Activated CD4-positive, alpha-beta memory T cell treated with anti-CD3 and anti-CD28 coated beads for 36 hours (primary cell): ENCODE measurements at regions not wholly inside any gene's neighbourhood (a gene's known extent, or its start where the extent isn't known, plus 50 kb on each side); places are given as distances from the start of the nearest gene placed in this dataset.

Source experiments
- CTCF ChIA-PET: fragments of 350-600 bp; sonication (Branson Sonifier 250); formaldehyde crosslinking; loops from one replicate; lab custom pipeline; 2021; ENCODE audit warnings: antibody characterized with exemption, inconsistent platforms; lab: Charles Lee
- POLR2A ChIA-PET: fragments of 350-600 bp; sonication (Branson Sonifier 250); formaldehyde crosslinking; loops from one replicate; lab custom pipeline; 2021; ENCODE audit warnings: antibody characterized with exemption; lab: Charles Lee
- DNase-seq: peaks from one replicate; pipeline ENCODE4 v3.0.0-alpha.2; 2020
- H3K27ac Mint-ChIP-seq: one replicate; pipeline ENCODE4 v1.8.0; 2021; ENCODE audit warnings: mixed read lengths
- H3K27me3 Mint-ChIP-seq: one replicate; pipeline ENCODE4 v1.8.0; 2021; ENCODE audit warnings: mixed read lengths
- H3K36me3 Mint-ChIP-seq: one replicate; pipeline ENCODE4 v1.8.0; 2021; ENCODE audit warnings: mixed read lengths
- H3K4me1 Mint-ChIP-seq: one replicate; pipeline ENCODE4 v1.8.0; 2021; ENCODE audit warnings: low read depth, mixed read lengths
- H3K4me3 Mint-ChIP-seq: one replicate; pipeline ENCODE4 v1.8.0; 2021; ENCODE audit warnings: mild to moderate bottlenecking, mixed read lengths
- H3K9me3 Mint-ChIP-seq: one replicate; pipeline ENCODE4 v1.8.0; 2021; ENCODE audit warnings: mixed read lengths
- intact Hi-C: fragments of 100-400 bp; cut with micrococcal nuclease; formaldehyde crosslinking; loops from one replicate; pipeline ENCODE4 v1.15.1; 2023

GRCh38 chr13:67318860-67319259, 88.7 kb upstream of the PCDH9 start:
- intact Hi-C loops = no loop called here
- ChIA-PET CTCF (no interaction called here), POLR2A (no interaction called here)
- Mint-ChIP-seq H3K9me3 (no peaks in the 10 kb centered on the region), H3K4me3 (no peak overlapping the region), H3K4me1 (no peaks in the 10 kb centered on the region), H3K36me3 (no peaks in the 10 kb centered on the region), H3K27me3 (no peaks in the 10 kb centered on the region), H3K27ac (no peak overlapping the region)
- no peak for DNase-seq

- Mint-ChIP-seq H3K4me1 (no peaks in the 10 kb centered on the region), H3K27me3 (no peaks in the 10 kb centered on the region), H3K4me3 (no peak overlapping the region), H3K27ac (no peak overlapping the region), H3K36me3 (no peaks in the 10 kb centered on the region), H3K9me3 (no peaks in the 10 kb centered on the region)
- no peak for DNase-seq
- intact Hi-C loops = no loop called here
- ChIA-PET CTCF (no interaction called here), POLR2A (no interaction called here)
Observed at GRCh38 chr13:67318398-67318797, 88.3 kb upstream of the PCDH9 start.

GRCh38 chr13:67314405-67314804, 84.3 kb upstream of the PCDH9 start:
- Mint-ChIP-seq H3K4me1 (no peaks in the 10 kb centered on the region), H3K9me3 (no peaks in the 10 kb centered on the region), H3K4me3 (no peak overlapping the region), H3K27me3 (no peaks in the 10 kb centered on the region), H3K36me3 (no peaks in the 10 kb centered on the region), H3K27ac (no peak overlapping the region)
- CTCF ChIA-PET = no interaction called here
- no peak for DNase-seq
- intact Hi-C loops = no loop called here
- POLR2A ChIA-PET = no interaction called here

- no peak for DNase-seq
- POLR2A ChIA-PET = no interaction called here
Observed at GRCh38 chr13:67308004-67308772, 78.1 kb upstream of the PCDH9 start.

GRCh38 chr13:67306742-67307141, 76.6 kb upstream of the PCDH9 start:
- no peaks in the 10 kb centered on the region for H3K9me3 Mint-ChIP-seq
- intact Hi-C loops = no loop called here
- H3K36me3 Mint-ChIP-seq = no peaks in the 10 kb centered on the region
- ChIA-PET CTCF (no interaction called here), POLR2A (no interaction called here)
- no peaks in the 10 kb centered on the region for H3K27me3 Mint-ChIP-seq
- DNase-seq = no peak
- H3K4me1 Mint-ChIP-seq = no peaks in the 10 kb centered on the region
- no peak overlapping the region for H3K4me3 Mint-ChIP-seq
- no peak overlapping the region for H3K27ac Mint-ChIP-seq

More at GRCh38 chr13:67308004-67308772, 78.1 kb upstream of the PCDH9 start:
- Mint-ChIP-seq H3K27me3 (no peaks in the 10 kb centered on the region), H3K4me1 (no peaks in the 10 kb centered on the region), H3K36me3 (no peaks in the 10 kb centered on the region), H3K27ac (no peak overlapping the region), H3K4me3 (no peak overlapping the region), H3K9me3 (no peaks in the 10 kb centered on the region)
- intact Hi-C loops = no loop called here
- CTCF ChIA-PET = no interaction called here

- intact Hi-C loops = no loop called here
- Mint-ChIP-seq H3K27ac (no peak overlapping the region), H3K27me3 (no peaks in the 10 kb centered on the region), H3K4me1 (no peaks in the 10 kb centered on the region), H3K4me3 (no peak overlapping the region), H3K9me3 (no peaks in the 10 kb centered on the region), H3K36me3 (no peaks in the 10 kb centered on the region)
- ChIA-PET POLR2A (no interaction called here), CTCF (no interaction called here)
- no peak for DNase-seq
Observed at GRCh38 chr13:67303661-67304333, 73.7 kb upstream of the PCDH9 start.

- ChIA-PET POLR2A (no interaction called here), CTCF (no interaction called here)
- no peak for DNase-seq
- no peaks in the 10 kb centered on the region for H3K27me3 Mint-ChIP-seq
- no peak overlapping the region for H3K4me3 Mint-ChIP-seq
- H3K27ac Mint-ChIP-seq = no peak overlapping the region
- no peaks in the 10 kb centered on the region for H3K36me3 Mint-ChIP-seq
- no peaks in the 10 kb centered on the region for H3K4me1 Mint-ChIP-seq
- no peaks in the 10 kb centered on the region for H3K9me3 Mint-ChIP-seq
- intact Hi-C loops = no loop called here
Observed at GRCh38 chr13:67299751-67300150, 69.6 kb upstream of the PCDH9 start.

GRCh38 chr13:67299072-67299635, 69.0 kb upstream of the PCDH9 start:
- intact Hi-C loops = no loop called here

GRCh38 chr13:67298297-67298696, 68.2 kb upstream of the PCDH9 start:
- Mint-ChIP-seq H3K4me1 (no peaks in the 10 kb centered on the region), H3K4me3 (no peak overlapping the region), H3K36me3 (no peaks in the 10 kb centered on the region), H3K9me3 (no peaks in the 10 kb centered on the region), H3K27ac (no peak overlapping the region), H3K27me3 (no peaks in the 10 kb centered on the region)
- no peak for DNase-seq
- intact Hi-C loops = no loop called here
- POLR2A ChIA-PET = no interaction called here
- CTCF ChIA-PET = no interaction called here

More at GRCh38 chr13:67299072-67299635, 69.0 kb upstream of the PCDH9 start:
- Mint-ChIP-seq H3K4me1 (no peaks in the 10 kb centered on the region), H3K9me3 (no peaks in the 10 kb centered on the region), H3K36me3 (no peaks in the 10 kb centered on the region), H3K4me3 (no peak overlapping the region), H3K27me3 (no peaks in the 10 kb centered on the region), H3K27ac (no peak overlapping the region)
- no peak for DNase-seq
- POLR2A ChIA-PET = no interaction called here
- CTCF ChIA-PET = no interaction called here

GRCh38 chr13:67296511-67296910, 66.4 kb upstream of the PCDH9 start:
- POLR2A ChIA-PET = no interaction called here
- DNase-seq = no peak
- Mint-ChIP-seq H3K27ac (no peak overlapping the region), H3K4me3 (no peak overlapping the region), H3K9me3 (no peaks in the 10 kb centered on the region), H3K36me3 (no peaks in the 10 kb centered on the region), H3K27me3 (no peaks in the 10 kb centered on the region), H3K4me1 (no peaks in the 10 kb centered on the region)
- CTCF ChIA-PET = no interaction called here
- intact Hi-C loops = no loop called here

GRCh38 chr13:67292886-67293285, 62.8 kb upstream of the PCDH9 start:
- intact Hi-C loops = no loop called here
- no peaks in the 10 kb centered on the region for H3K27me3 Mint-ChIP-seq
- no peak overlapping the region for H3K4me3 Mint-ChIP-seq
- no peaks in the 10 kb centered on the region for H3K36me3 Mint-ChIP-seq
- CTCF ChIA-PET = no interaction called here
- no peak overlapping the region for H3K27ac Mint-ChIP-seq
- H3K9me3 Mint-ChIP-seq = no peaks in the 10 kb centered on the region
- POLR2A ChIA-PET = no interaction called here
- DNase-seq = no peak
- H3K4me1 Mint-ChIP-seq = no peaks in the 10 kb centered on the region

GRCh38 chr13:67285611-67286010, 55.5 kb upstream of the PCDH9 start:
- no peaks in the 10 kb centered on the region for H3K9me3 Mint-ChIP-seq
- H3K4me1 Mint-ChIP-seq = no peaks in the 10 kb centered on the region
- ChIA-PET POLR2A (no interaction called here), CTCF (no interaction called here)
- H3K4me3 Mint-ChIP-seq = no peak overlapping the region
- H3K27ac Mint-ChIP-seq = no peak overlapping the region
- H3K27me3 Mint-ChIP-seq = no peaks in the 10 kb centered on the region
- no peaks in the 10 kb centered on the region for H3K36me3 Mint-ChIP-seq
- DNase-seq = no peak
- intact Hi-C loops = no loop called here

- Mint-ChIP-seq H3K36me3 (no peaks in the 10 kb centered on the region), H3K27me3 (no peaks in the 10 kb centered on the region), H3K27ac (no peak overlapping the region), H3K9me3 (no peaks in the 10 kb centered on the region), H3K4me1 (no peaks in the 10 kb centered on the region), H3K4me3 (no peak overlapping the region)
- intact Hi-C loops = no loop called here
- ChIA-PET CTCF (no interaction called here), POLR2A (no interaction called here)
- DNase-seq = no peak
Observed at GRCh38 chr13:67283637-67284036, 53.5 kb upstream of the PCDH9 start.
